GM18861 (cell line): ENCODE measurements at regions not wholly inside any gene's neighbourhood (a gene's known extent, or its start where the extent isn't known, plus 50 kb on each side); places are given as distances from the start of the nearest gene placed in this dataset.
"Not testable (repeated sequence)": the region's sequence is repeated elsewhere in the genome, so short reads cannot be mapped to it uniquely, and the experiment has no call there.

Experiments used
- ATAC-seq: cut with Tn5 transposase; IDR thresholded peaks from one replicate; pipeline ENCODE4 v1.9.1; 2021; ENCODE audit not compliant: unreplicated experiment

DNA sequence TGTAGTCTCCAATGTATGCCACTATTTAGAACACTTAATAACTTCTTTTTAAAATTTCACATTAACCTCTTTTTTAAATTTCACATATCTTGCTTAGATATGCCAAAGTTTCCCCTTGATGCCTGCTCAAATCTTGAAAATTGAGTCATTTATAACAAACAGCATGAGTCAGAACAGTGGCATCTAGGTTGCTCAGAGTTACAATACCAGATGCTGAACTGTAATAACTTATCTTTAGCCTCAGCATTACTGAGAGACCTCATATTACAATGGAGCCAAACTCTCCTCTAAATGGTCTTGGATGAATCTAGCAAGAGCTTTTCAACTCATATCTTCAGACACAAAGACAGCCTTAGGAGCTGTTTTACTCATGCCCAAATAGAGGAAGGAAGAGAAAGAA lies 439.3 kb upstream of the ARPP21 start:
- no peak for ATAC-seq

DNA sequence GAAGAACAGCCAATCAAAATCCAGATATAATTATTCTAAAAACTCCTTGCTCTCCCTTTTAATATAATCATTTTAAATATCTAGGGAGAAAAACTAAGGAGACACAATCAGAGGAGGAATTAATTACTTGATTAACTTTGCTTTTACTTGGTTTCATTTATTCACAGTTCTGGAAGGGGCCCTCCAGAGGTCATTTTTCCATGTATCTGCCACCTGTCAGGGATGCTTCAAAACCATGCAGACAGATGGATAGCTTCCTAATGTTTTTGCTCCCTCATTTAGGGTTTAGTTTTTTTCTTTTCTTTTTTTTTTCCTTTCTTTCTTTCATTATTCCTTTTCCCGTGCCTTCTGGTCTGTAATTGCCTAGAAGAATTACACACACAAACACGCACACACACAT lies 438.1 kb upstream of the ARPP21 start:
- ATAC-seq: no peak

DNA sequence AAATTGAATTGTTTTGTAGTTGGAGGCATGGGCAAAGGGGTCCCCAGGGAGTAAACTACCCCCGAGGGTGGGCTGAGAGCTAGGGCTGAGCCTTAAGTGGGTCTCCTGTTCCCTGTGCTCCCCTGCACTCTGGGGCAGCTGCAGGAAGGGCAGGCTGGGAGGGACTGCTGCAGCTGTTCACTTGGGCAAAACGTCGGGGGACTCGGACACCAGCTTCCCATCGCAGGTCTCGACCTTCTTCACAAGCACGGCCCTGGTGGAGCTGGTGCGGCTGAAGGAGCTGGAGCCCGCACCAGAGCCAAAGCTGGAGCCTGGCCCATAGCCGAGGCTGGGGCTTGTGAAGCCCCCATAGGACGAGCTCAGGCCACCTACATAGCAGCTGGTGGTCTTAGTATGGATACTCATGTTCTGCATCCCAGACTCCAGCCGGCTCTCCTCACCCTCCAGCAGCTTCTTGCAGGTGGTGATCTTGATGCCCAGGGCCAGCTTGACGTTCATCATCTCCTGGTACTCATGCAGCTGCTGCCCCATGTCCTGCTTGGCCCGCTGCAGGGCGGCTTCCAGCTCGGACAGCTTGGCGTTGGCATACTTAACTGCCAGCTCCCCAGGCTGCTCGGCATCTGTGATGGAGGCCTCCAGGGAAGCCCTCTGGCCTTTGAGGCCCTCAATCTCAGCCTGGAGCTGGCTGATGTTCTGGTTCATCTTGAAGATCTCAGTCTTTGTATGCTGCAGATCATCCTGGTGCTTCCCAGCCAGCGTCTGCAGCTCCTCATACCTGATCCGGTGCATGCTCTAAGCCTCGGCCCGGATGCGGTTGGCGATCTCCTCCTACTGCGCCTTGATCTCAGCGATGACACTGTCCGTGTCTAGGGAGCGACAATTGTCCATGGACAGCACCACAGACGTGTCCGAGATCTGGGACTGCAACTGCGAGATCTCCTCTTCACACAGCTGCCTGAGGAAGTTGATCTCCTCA lies 423.5 kb upstream of the ARPP21 start:
- no peak for ATAC-seq

DNA sequence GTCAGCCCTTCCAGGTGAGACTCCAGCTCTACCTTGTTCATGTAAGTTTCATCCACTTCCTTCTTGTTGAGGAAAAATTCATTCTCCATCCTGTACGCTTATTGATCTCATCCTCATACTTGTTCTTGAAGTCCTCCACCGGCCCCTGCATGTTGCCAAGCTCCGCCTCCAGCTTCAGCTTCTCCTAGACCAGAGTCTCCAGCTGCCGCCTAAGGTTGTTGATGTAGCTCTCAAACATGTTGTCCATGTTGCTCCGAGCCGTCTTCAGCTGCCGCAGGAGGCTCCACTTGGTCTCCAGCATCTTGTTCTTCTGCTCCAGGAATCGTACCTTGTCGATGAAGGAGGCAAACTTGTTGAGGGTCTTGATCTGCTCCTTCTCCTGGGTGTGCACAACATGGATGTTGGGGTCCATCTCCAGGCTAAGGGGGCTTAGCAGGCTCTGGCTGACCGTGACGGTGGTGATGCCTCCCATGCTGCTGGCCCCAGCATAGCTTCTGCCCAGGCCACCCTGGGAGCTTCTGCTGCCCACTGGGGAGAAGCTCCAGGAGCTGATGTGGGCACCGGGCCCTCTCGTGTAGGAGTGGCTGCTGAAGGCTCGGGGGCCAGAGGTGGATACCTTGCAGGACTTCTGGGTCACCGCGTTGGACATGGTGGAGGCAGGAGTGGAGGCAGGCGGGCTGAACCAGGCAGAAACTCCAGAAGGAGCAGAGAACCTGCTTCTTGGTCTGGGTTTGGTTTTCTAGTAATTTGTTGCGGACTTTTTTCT lies 422.6 kb upstream of the ARPP21 start:
- no peak for ATAC-seq

DNA sequence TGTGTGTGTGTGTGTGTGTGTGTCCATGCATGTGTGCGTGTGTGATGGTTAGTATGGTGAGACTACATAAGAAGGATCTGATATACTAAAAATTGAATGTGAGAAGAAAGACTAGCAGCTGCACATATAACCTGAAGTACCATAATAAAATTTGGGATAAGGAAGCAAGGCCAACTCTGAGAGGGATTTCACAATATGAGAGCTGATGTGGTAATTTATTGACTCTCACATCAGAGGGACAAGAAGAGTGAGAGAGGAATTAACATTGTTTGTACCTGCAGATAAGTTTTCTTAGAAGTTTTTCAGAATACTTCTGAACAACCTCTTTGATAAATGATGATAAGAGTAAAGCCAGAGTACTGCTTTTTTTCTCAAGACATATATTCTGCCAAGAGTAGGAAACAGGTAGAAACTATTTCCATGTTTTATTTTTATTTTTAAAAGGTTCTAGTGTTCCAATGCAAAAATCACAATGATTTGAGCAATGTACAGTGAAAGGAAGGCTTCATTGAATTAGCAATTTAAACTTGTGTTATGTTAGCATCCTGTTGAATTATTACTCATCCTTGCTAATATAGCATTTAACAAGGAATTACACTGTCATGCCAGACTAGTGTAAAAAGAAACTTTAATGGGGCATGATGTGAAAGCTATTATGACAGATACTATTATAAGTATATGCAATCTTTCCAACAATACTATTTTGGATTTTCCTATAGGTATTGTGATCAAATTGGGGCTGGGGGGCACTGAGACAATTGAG lies 415.5 kb upstream of the ARPP21 start:
- no peak for ATAC-seq

DNA sequence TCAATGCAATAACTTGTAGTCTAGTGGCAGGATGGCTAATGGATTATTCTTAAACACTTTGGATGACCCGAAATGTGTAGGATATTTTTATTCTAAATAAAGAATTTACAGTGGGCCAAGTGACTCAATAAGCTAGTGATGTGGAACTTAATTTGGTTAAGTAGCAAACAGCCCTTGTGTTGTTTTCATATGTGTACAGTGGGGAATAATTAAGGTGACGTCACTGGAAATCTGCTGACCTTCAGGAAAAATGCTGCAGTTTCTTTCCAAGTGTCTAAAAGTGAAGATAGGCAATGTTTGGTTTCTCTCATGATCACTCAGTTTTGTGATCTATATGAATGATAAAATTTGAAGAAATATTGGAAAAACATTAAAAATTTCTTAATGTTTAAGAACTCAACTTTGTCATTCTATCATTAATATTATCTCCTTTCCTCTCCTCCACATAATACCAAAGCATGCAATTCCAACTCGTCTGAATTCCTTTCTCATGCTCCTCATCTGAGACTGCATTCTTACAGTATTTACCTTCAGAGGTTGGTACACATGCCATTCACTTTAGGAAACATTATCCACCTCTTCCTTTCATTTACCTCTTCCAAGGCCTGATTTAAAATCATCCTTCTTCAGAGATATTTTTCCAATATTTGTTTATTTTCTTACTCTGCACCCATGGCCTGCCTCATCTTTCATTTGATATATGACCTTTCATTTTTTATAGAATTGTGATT lies 414.6 kb upstream of the ARPP21 start:
- no peak for ATAC-seq

DNA sequence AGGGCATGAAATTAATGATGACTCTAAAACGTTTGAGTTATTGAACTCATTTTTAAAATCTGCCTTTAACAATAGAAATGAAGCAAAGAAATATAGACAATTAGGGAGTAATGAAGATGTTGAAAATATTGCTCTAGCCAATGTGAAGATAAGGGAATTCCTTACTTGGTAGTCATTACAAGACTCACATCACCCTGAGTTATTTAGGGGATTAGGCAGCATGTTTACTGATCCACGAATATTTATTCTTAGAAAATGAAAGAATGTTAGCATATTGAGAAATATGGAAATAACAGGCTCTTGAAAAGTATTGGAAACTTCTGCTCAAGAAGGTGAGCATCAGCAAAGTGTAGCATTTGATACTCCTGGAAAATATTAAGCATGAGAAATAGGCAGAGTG lies 398.1 kb upstream of the ARPP21 start:
- ATAC-seq: no peak

DNA sequence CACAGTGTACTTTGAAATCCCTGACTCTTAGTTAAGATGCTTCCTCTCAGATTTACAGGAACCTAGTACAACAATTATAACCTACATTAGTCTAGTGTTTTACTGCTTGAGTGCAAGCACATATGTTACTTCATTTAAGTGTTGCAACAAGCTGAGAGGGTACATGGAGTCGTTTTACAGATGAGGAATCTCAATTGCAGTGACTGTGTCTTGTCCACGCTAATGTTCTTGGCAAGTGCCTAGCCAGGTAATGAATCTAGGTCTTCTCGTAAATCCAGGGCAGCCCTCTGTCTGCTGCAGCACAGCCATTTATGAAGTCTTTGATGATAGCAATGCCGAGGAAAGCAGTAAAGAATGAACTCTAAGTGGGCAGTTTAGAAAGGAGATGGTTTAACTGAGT lies 384.4 kb upstream of the ARPP21 start:
- no peak for ATAC-seq

DNA sequence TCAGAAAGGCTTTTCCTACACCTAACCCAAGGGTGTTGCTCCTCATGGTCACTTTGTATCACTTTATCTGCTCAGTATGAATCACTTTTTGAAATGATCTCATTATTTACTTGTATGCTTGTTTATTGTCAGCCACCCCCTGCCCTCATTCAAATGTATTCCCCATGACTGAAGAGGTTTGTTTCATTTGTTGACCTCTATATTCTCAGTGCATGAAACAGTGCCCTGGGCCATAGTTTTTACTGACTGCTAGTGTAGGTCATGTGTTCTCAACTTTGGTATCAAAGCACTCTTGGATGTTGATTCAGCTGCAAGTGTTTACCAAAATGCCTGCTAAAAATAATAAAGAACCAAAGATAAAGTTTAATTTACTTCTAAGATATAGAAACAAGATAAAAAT lies 381.7 kb upstream of the ARPP21 start:
- no peak for ATAC-seq

DNA sequence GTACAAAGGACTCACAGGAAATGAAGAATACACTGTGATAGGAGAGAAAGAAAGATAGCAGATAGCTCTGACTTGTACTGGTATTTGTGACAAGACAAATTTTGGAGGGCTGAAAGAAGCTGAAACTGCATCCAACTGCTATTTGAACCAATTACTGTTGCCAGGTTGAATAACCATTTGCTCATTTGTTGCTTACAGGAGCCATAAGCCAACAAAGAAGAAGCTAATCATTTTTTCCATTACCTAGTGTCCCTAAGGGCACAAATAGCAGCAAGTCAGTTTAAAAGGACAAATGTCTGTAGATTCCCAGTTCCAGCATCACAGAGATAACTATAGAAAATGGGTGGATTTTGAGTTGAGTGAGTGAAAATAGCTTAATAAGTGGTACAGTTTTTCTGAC lies 376.9 kb upstream of the ARPP21 start:
- no peak for ATAC-seq

DNA sequence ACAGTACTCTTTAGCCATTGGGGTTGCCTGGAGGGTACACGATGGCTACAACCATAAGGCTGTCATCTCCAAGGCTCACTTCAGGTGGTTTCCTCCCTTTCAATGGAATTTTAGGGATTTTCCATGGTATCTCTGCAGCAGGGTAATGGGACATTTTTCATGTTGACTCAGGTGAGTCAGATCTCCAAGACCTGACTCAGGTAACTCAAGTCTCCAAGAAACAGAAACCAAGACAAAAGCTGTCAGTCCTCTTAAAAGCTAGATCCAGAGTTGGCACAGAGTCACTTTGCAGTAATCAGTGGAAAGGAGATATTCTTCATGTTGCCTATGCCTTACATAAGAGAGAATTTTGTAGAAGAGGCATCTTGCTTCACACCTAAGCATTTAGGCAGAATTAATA lies 375.8 kb upstream of the ARPP21 start:
- ATAC-seq: no peak

DNA sequence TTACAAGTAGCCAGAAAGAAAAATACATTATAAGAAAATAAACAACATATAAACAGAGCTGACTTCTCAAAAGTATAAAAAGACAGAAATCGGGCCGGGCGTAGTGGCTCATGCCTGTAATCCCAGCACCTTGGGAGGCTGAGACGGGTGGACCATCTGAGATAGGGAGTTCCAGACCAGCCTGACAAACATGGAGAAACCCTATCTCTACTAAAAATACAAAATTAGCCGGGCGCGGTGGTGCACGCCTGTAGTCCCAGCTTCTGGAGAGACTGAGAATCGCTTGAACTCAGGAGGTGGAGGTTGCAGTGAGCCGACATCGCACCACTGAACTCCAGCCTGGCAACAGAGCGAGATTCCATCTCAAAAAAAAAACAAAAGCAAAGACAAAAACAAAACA lies 373.3 kb upstream of the ARPP21 start:
- ATAC-seq: not testable (repeated sequence)

DNA sequence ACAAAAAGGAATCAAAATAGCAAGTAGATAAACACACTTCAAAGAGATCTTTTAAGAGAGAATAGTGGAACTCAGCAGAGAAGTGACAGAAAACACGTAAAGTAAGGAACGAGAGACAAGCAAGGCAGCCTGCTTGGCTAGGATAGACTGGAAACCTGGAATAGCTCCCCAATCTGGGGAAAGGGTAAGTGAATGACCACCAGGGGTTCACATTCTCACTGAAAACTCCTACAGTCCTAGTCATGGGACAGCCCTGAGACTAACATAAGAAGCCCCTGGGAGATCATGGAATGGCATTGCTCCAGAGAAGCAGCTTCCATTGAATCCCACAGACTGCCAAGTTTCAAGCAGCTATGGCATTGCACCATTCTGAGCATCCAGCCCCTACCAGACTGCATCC lies 363.6 kb upstream of the ARPP21 start:
- ATAC-seq: no peak

DNA sequence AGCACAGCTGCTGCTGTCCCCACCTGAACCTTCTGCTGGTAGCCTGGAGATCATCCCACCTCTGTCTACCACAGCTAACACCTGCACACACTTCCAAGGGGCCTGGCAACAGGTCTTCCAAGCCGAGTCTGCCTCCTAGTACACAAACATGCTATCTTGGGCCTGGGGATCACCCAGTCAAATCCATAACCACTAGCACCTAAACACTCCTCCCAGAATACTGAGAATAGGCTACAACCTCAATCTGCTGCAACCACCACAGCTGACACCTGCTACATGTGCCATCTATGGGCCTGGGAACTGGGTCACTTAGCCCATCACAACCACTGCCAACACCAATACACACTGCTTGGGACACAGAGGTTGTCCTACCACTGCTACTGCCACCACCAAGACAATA lies 362.8 kb upstream of the ARPP21 start:
- no peak for ATAC-seq

DNA sequence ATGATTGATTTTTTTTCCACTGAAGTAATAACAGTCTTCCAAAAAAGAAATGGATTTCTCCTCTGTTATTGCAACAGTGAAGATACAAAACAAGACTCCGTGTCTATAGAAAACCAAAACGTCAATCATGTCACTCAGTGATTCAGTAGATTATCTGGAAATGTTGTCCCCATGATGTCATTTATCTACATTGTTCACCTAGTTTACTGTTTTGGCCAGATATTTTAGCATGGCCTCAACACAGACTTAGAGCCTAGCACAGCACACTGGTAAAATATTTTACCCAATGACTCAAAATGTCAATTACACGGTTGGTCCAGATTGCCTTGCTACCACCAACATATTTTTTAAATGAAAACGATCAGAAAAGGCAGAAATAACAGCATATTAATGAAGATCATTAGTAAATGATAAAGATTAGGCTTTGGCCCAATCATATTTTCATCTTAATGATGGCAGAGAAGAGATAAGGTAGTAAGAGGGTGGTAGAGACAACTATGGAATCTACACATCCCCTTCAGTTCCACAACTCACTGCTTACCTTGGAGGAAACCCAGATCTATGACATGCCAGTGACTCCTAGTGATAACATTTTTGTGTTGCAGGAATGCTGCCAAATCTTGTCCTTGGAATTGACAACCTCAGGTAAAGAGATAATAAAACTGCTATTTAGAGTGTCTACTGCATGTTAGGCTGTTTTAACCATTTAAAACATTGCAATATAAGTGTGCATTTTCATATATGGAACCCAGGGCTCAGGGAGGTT lies 347.7 kb upstream of the ARPP21 start:
- no peak for ATAC-seq

DNA sequence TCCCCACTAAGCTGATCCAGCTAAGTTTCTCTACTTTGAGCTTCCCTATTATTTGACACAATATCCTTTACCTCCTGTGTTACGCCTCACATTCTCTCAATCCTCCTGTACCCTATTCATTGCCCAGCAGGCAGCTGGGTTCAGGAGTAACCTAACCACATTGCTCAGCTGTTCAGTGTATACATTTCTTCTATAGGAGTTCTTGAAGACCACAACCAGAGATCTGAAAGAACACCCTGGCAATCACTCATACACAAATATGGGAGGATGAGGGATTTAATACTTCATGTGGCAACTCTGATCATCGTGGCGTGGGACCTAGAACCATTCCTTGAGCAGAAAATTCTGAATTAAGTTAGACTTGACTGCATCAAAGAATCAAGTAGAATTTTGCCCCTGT lies 346.8 kb upstream of the ARPP21 start:
- ATAC-seq: no peak

DNA sequence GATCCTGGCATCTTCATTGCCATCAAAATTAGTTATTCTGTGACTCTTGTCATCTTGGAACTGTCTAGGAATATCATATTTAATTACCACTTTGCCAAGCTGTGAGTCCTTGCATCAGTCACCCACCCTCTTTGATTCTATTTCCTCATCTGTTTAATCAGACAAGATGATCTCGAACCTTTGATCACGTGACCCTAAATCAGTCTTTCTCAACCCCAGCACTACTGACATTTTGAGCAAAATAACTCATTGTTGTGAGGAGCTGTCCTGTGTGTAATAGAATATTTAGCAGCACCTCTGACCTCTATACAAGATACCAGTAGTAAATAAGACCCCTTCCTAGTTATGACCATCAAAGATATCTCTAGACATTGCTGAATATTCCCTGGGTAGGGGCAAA lies 343.4 kb upstream of the ARPP21 start:
- ATAC-seq: no peak

DNA sequence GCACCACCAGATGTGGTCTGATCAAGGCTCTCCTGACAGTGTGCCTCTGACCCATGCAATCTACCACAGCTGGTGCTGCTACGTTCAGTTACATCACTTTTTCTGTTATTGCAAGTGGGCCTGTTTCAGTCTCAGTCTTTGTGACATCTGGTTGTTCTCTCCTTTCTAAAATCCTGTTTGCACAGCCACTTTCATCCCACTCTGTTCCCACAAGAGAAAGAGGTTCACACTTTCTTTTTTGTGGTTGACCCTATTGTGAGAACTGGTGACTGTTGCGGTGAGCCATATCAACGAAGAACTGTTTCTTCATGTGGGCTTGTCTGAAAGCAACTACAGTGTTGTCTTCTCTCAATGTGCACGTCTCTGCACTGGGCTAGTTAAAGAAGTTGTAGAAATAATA lies 342.8 kb upstream of the ARPP21 start:
- ATAC-seq: no peak

DNA sequence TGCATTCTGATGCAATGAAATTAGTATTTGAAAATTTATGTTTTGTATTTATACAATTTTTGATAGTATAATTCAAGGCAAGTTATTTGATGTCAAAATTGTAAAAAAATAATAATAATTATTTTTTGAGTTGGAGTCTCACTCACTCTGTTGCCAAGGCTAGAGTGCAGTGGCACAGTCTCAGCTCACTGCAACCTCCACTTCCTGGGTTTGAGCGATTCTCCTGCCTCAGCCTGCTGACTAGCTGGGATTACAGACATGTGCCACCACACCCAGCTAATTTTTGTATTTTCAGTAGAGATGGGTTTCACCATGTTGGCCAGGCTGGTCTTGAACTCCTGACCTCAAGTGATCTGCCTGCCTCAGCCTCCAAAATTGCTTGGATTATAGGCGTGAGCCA lies 342.4 kb upstream of the ARPP21 start:
- not testable (repeated sequence) for ATAC-seq

DNA sequence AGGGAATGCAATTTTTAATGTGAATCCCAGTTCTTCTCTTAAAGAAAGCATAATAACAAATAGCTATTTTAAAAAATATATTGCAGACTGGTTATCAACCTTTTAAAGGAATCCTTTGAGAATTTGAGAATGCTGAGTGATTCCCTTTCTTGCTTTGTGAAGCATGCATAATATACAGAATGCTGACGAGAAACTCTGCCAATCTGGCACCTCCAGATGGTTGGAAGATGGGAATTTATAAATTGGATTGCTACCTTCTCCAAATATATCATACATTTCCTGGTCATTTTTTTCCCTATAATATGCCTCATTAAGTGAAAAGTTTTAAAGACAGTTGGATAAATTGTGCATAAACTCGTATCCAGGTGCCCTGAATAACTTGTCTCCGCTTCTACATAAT lies 333.9 kb upstream of the ARPP21 start:
- no peak for ATAC-seq
